AG09309 (cell line): ENCODE measurements at regions not wholly inside any gene's neighbourhood (a gene's known extent, or its start where the extent isn't known, plus 50 kb on each side); places are given as distances from the start of the nearest gene placed in this dataset.

Source experiments
- DNase-seq: peaks from one replicate; pipeline ENCODE4 v3.0.0-alpha.2; 2010; ENCODE audit warnings: low read depth
- H3K4me3 ChIP-seq: 2 replicates; pipeline ENCODE4 v1.5.1; 2011; ENCODE audit warnings: mild to moderate bottlenecking, low read depth, low read length, moderate library complexity; ENCODE audit not compliant: control insufficient read depth
- CTCF ChIP-seq: IDR thresholded peaks from 2 replicates; pipeline ENCODE4 v1.5.1; 2011; ENCODE audit warnings: mild to moderate bottlenecking, low read depth, low read length, inconsistent platforms; ENCODE audit not compliant: insufficient read depth, control insufficient read depth; ENCODE audit errors: missing control alignments

GRCh38 chr16:35497399-35497798 lies 2038.0 kb downstream of the TP53TG3F start:
- no peak for DNase-seq
- no peak overlapping the region for H3K4me3 ChIP-seq
- TF ChIP-seq CTCF = no peak

GRCh38 chr16:35506018-35506897 lies 2046.8 kb downstream of the TP53TG3F start:
- no peak for DNase-seq
- TF ChIP-seq CTCF = no peak
- H3K4me3 ChIP-seq = no peak overlapping the region

GRCh38 chr16:35506898-35507194 lies 2047.4 kb downstream of the TP53TG3F start:
- H3K4me3 ChIP-seq = no peak overlapping the region
- no peak for TF ChIP-seq CTCF
- no peak for DNase-seq

GRCh38 chr16:35510701-35511100 lies 2051.3 kb downstream of the TP53TG3F start:
- TF ChIP-seq CTCF = no peak
- H3K4me3 ChIP-seq = no peak overlapping the region
- no peak for DNase-seq

- no peak for TF ChIP-seq CTCF
- no peak overlapping the region for H3K4me3 ChIP-seq
- no peak for DNase-seq
Measured at GRCh38 chr16:35516551-35516950, 2057.1 kb downstream of the TP53TG3F start.

GRCh38 chr16:35516971-35517370 lies 2057.6 kb downstream of the TP53TG3F start:
- DNase-seq = no peak
- no peak for TF ChIP-seq CTCF

More at GRCh38 chr16:35516971-35517370, 2057.6 kb downstream of the TP53TG3F start:
- no peak overlapping the region for H3K4me3 ChIP-seq
